ENCODE measurements at regions not wholly inside any gene's neighbourhood (a gene's known extent, or its start where the extent isn't known, plus 50 kb on each side); places are given as distances from the start of the nearest gene placed in this dataset.

GRCh38 chr6:93829009-93829408, 409.6 kb upstream of the EPHA7 start:
- no peaks in the 10 kb centered on the region for H3K27me3 ChIP-seq (ENCODE audit: insufficient read depth, low read length)
- no peaks in the 10 kb centered on the region; a peak in 1 of 4 replicates for H3K9me3 ChIP-seq (ENCODE audit: control insufficient read depth in 1 of 2, insufficient read depth in 1 of 2, low read depth in 1 of 2, low read length in 2 of 2)
- no peak overlapping the region for H2AFZ ChIP-seq (ENCODE audit: low read depth, low read length, poor library complexity, severe bottlenecking)
- intact Hi-C loops (cut with micrococcal nuclease): no loop called here
- H4K20me1 ChIP-seq (ENCODE audit: insufficient read depth): no peaks in the 10 kb centered on the region
- DNase-seq (ENCODE audit: low read depth, low spot score): no peak
- H3K9me2 ChIP-seq (ENCODE audit: insufficient read depth): no peaks in the 10 kb centered on the region
- ChIA-PET CTCF (no interaction called here), POLR2A (no interaction called here), RAD21 (ENCODE audit: low non-redundant PET in 1 of 2, low total read pairs in 2 of 2, uncharacterized antibody in 2 of 2, unreplicated experiment in 2 of 2) (no interaction called here)
- H3K79me2 ChIP-seq (ENCODE audit: insufficient read depth, low read length): no peaks in the 10 kb centered on the region
- TF ChIP-seq EZH2 (IDR thresholded peaks at IDR 0.05) (no peak), EGR1 (IDR thresholded peaks at IDR 0.05; ENCODE audit: low read depth) (no peak), SIN3A (IDR thresholded peaks at IDR 0.05; ENCODE audit: low read depth) (no peak), JUND (IDR thresholded peaks at IDR 0.05) (no peak), FOSL1 (IDR thresholded peaks at IDR 0.05; ENCODE audit: low read depth) (no peak), ZBTB33 (IDR thresholded peaks at IDR 0.05; ENCODE audit: extremely low read depth, insufficient replicate concordance, low read length) (no peak), CBX3 (IDR thresholded peaks at IDR 0.05; ENCODE audit: low read depth) (no peak), CTCF (IDR thresholded peaks at IDR 0.05 in 2 of 3, conservative IDR thresholded peaks at IDR 0.05 in 1 of 3; ENCODE audit: borderline replicate concordance in 1 of 3, insufficient read depth in 1 of 3, low read depth in 2 of 3, low read length in 2 of 3) (no peak), CEBPB (IDR thresholded peaks at IDR 0.05; ENCODE audit: low read depth) (no peak)
- TF ChIP-seq, protein P1, sequence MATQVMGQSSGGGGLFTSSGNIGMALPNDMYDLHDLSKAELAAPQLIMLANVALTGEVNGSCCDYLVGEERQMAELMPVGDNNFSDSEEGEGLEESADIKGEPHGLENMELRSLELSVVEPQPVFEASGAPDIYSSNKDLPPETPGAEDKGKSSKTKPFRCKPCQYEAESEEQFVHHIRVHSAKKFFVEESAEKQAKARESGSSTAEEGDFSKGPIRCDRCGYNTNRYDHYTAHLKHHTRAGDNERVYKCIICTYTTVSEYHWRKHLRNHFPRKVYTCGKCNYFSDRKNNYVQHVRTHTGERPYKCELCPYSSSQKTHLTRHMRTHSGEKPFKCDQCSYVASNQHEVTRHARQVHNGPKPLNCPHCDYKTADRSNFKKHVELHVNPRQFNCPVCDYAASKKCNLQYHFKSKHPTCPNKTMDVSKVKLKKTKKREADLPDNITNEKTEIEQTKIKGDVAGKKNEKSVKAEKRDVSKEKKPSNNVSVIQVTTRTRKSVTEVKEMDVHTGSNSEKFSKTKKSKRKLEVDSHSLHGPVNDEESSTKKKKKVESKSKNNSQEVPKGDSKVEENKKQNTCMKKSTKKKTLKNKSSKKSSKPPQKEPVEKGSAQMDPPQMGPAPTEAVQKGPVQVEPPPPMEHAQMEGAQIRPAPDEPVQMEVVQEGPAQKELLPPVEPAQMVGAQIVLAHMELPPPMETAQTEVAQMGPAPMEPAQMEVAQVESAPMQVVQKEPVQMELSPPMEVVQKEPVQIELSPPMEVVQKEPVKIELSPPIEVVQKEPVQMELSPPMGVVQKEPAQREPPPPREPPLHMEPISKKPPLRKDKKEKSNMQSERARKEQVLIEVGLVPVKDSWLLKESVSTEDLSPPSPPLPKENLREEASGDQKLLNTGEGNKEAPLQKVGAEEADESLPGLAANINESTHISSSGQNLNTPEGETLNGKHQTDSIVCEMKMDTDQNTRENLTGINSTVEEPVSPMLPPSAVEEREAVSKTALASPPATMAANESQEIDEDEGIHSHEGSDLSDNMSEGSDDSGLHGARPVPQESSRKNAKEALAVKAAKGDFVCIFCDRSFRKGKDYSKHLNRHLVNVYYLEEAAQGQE (IDR thresholded peaks at IDR 0.05; ENCODE audit: low read depth): no peak
- no peak overlapping the region for H3K4me2 ChIP-seq (ENCODE audit: low read length)
- H3K27ac ChIP-seq (ENCODE audit: low read depth, low read length): no peak overlapping the region
- no TSS peak for BruUV-seq (replicated peaks)
- no peak for ATAC-seq
- no peaks in the 10 kb centered on the region for H3K36me3 ChIP-seq (ENCODE audit: control insufficient read depth in 1 of 2, insufficient read depth in 2 of 2, low read length in 2 of 2)
- H3K4me3 ChIP-seq (replicated peaks in 1 of 2; ENCODE audit: low read depth in 1 of 2, low read length in 2 of 2): no peak overlapping the region
- H3K9ac ChIP-seq (ENCODE audit: low read length): no peak overlapping the region
- H3K4me1 ChIP-seq (ENCODE audit: control insufficient read depth in 1 of 2, insufficient read depth in 2 of 2, low read length in 2 of 2): no peaks in the 10 kb centered on the region

Data from HCT116 (cell line).